ENCODE measurements at regions not wholly inside any gene's neighbourhood (a gene's known extent, or its start where the extent isn't known, plus 50 kb on each side); places are given as distances from the start of the nearest gene placed in this dataset.

GRCh38 chr16:79484237-79484636 is 116.3 kb downstream of the MAF start:
- TF ChIP-seq CTCF (IDR thresholded peaks at IDR 0.05; ENCODE audit: low read depth, low read length, missing control alignments) = no peak
- no peak overlapping the region for H3K4me3 ChIP-seq (ENCODE audit: low read depth, low read length)
- no peak for DNase-seq (ENCODE audit: low read depth)

GRCh38 chr16:79483336-79483735 is 117.2 kb downstream of the MAF start:
- no peak for DNase-seq (ENCODE audit: low read depth)
- TF ChIP-seq CTCF (IDR thresholded peaks at IDR 0.05; ENCODE audit: low read depth, low read length, missing control alignments) = no peak
- H3K4me3 ChIP-seq (ENCODE audit: low read depth, low read length) = no peak overlapping the region

- H3K4me3 ChIP-seq (ENCODE audit: low read depth, low read length) = no peak overlapping the region
- TF ChIP-seq CTCF (IDR thresholded peaks at IDR 0.05; ENCODE audit: low read depth, low read length, missing control alignments) = no peak
These were observed 118.5 kb downstream of the MAF start for GRCh38 chr16:79482011-79482410.

GRCh38 chr16:79480929-79481328 is 119.6 kb downstream of the MAF start:
- DNase-seq (ENCODE audit: low read depth) = no peak
- TF ChIP-seq CTCF (IDR thresholded peaks at IDR 0.05; ENCODE audit: low read depth, low read length, missing control alignments) = no peak
- no peak overlapping the region for H3K4me3 ChIP-seq (ENCODE audit: low read depth, low read length)

More at GRCh38 chr16:79482011-79482410, 118.5 kb downstream of the MAF start:
- DNase-seq (ENCODE audit: low read depth) = no peak

GRCh38 chr16:79480056-79480455 is 120.5 kb downstream of the MAF start:
- no peak overlapping the region for H3K4me3 ChIP-seq (ENCODE audit: low read depth, low read length)
- TF ChIP-seq CTCF (IDR thresholded peaks at IDR 0.05; ENCODE audit: low read depth, low read length, missing control alignments) = no peak
- no peak for DNase-seq (ENCODE audit: low read depth)

GRCh38 chr16:79476580-79476979 is 124.0 kb downstream of the MAF start:
- no peak for TF ChIP-seq CTCF (IDR thresholded peaks at IDR 0.05; ENCODE audit: low read depth, low read length, missing control alignments)
- no peak for DNase-seq (ENCODE audit: low read depth)
- H3K4me3 ChIP-seq (ENCODE audit: low read depth, low read length) = no peak overlapping the region

- TF ChIP-seq CTCF (IDR thresholded peaks at IDR 0.05; ENCODE audit: low read depth, low read length, missing control alignments) = no peak
- H3K4me3 ChIP-seq (ENCODE audit: low read depth, low read length) = no peak overlapping the region
These were observed 124.7 kb downstream of the MAF start for GRCh38 chr16:79475841-79476240.

More at GRCh38 chr16:79475841-79476240, 124.7 kb downstream of the MAF start:
- no peak for DNase-seq (ENCODE audit: low read depth)

All from GM12864 (cell line).